HuH-7 (cell line): ENCODE measurements at regions not wholly inside any gene's neighbourhood (a gene's known extent, or its start where the extent isn't known, plus 50 kb on each side); places are given as distances from the start of the nearest gene placed in this dataset.
"Not testable (repeated sequence)": the region's sequence is repeated elsewhere in the genome, so short reads cannot be mapped to it uniquely, and the experiment has no call there.

Experiments
- DNase-seq: peaks from one replicate; pipeline ENCODE4 v3.0.0; 2011; ENCODE audit warnings: low spot score

DNA sequence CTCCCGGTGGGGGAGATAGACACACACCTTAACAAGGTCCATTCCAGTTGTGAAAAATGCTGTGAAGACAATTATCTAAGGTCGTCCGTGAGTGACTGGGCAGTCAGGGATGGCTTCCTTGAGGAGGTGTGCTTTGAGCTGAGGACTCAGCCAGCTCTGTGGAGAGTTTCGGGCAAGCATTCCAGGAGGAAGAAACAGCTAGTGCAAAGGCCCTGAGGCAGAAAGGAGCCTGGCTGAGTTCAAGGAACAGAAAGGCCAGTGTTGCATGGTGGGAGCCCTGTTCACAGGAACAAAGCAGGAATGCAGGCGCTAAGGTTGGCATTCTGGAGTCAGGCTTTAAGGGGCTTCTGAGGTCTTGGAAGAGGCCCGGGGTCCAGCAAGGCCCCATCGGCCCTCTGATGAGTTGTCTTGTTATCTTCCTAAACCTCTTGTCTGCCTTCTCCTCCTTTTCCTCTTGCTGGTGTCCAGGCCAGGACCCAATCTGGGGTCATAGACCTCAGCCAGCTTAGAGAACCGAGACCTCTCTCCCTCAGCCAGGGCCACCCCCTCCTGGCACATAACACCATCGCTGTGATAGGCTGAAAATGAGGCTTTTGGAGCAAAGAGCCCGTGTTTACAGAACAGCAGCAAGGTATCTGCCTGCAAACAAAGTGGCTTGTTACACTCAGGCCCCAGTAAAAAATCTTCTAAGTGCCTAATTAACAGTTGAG is 270.2 kb upstream of the MVB12B start:
- DNase-seq: no peak

DNA sequence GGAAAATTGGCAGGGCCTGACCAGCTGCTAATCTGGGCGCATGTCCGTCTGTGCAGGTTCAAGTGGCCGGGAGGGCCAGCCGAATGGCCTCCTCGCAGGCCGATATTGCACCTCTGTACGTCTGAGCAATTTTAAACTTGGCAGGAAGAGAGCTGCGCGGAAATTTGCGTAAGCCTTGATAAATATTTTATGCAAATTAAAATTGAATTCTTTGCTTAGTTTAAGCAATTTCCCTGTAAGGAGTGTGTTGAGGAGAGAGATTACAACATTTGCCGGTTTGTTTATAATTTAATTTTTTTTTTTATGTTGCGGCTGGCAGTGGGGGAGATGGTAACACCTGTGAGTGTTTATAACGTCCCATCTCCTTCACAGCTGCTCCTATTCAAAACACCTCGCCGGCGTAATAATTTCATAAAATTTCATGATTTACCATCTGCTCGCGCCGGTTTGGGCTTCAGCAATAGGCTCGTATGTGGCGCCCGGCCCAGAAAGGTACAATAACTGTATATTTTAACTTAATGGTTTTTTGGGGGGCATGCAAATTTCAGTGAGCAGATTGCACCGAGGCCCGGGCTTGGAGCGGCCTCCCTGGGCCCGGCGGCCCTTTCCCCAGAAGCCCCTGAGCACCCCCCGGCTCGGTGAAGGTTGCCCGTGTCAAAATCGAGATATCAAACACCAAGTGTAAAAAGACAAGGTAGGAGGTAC is 269.4 kb upstream of the MVB12B start:
- DNase-seq: no peak

DNA sequence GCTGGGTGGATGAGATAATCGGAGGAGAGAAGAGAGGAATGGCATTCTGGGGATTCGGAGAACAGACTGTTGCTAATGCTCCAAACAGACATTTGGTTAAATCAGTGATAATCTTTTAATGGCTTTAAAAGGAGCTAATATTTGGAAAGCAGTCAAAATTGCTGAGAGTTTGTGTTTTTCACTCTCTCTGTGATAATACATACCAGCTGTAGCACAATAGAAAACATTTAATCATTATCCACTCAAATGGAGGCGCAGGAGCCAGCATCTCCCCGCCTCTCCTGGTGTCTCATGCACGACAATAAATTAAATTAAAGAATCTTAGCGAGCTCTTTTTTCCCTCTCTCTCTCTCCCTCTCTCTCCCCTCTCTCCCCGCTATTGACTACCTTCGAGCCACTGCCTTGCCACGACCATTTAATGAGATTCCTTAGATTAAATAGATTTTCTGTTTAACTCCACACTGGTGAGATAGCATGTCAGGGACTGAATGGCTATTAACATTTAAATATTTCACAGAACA is 268.6 kb upstream of the MVB12B start:
- no peak for DNase-seq

DNA sequence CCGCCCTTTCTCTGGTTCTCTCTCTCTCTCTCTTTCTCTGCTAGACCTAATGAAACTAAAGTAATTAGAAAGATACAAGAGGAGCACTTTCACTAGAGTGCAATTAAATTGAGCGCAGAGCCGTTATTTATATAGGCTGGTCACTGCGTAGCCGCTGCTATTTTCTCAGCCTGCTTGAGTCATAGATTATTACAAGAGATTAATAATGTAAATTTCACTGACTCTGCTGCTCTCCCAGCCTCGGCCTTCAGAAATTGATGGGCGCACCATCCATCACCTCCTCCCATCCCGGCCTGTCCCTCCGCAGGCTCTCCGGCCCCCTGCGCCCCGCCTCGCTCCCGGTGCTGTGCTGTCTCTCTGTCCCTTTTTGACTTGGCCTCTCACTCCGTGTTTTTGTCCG is 268.0 kb upstream of the MVB12B start:
- no peak for DNase-seq

DNA sequence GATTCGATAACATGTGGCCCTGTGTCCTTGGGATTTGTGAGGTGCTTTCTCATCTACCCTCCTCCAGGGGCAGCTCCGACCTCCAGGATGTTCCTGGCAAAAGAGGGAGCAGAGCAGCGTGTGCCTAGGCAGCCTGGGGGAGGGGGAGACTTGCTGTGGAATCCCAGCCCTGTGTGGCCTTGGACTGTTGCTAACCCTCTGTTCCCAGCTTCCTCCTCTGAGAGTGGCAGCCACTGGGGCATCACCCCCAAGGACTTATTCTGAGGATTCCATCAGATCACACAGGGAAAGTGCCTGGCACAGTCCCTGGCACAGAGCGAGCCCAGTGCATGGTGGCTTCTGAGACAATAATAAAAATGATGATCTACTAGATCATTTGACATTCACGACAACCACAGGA is 265.1 kb upstream of the MVB12B start:
- no peak for DNase-seq

DNA sequence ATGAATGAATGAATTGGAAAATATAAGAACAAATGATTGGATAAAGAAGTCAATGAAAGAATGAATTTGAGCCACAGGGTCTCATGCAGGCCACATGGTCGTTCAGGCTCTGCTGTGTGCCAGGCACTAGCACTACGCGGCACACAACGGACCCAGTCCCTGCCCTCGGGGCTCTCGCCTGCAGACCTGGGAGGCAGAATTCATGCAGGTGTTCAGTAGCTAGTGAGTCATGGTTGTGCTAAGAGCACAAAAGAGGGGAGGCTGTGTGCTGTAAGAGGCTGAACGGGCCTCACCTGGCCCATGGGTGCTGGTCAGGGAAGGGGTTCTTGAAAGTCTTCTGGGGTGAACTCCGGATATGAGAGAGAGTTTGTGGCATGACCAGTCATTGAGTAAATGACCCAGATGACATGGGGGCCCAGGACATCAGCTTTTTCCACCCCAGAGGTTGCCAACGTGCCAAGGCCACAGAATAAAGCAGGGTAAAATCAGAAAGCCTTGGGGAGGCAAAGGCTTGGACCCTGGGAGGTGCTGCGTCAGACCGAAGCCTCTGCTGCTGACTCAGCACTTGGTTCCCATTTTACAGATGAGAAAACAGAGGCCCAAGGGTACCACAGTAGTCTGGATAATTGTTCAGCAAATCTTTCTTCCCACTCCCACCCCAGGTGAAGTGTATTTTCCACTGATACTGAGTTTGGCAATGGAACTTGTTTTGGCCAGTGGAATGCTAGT is 264.3 kb upstream of the MVB12B start:
- DNase-seq: no peak

DNA sequence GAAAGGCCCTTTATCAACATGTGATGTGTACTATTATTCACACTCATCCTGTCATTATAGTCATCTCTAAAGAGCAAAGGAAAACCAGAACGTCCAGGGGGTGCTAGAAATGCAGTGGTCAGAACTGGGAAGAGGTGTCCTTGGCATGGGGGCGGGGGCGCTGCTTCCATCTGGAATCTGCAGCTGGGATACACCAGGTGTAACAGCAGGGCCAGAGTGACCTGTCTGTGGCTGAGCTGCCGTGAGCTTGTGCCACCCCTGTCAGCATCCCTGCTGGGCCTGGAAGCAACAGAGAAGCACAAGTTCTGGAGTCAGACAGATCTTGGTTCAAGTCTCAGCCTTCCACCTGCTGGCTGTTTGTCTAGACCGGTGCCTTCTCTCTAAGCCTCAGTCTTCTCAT is 263.3 kb upstream of the MVB12B start:
- no peak for DNase-seq

DNA sequence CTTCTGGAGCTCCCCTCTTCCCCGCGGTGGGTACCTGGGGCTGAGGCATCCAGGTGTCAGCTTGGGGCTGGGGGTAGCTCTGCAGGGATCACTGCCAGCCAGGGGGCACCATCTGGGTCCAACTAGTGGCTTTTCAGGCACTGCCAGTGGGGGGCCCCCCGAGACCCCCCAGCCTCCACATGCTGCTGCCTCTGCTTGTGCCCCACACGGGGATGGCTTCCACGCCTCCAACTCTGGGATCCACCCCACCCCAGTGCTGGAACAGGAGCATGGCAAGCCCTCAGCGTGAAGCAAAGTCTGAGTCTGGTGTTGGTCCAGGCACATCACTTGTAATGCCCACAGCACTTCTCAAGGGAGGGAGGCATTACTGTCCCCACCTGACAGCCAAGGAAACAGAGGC is 260.5 kb upstream of the MVB12B start:
- no peak for DNase-seq

DNA sequence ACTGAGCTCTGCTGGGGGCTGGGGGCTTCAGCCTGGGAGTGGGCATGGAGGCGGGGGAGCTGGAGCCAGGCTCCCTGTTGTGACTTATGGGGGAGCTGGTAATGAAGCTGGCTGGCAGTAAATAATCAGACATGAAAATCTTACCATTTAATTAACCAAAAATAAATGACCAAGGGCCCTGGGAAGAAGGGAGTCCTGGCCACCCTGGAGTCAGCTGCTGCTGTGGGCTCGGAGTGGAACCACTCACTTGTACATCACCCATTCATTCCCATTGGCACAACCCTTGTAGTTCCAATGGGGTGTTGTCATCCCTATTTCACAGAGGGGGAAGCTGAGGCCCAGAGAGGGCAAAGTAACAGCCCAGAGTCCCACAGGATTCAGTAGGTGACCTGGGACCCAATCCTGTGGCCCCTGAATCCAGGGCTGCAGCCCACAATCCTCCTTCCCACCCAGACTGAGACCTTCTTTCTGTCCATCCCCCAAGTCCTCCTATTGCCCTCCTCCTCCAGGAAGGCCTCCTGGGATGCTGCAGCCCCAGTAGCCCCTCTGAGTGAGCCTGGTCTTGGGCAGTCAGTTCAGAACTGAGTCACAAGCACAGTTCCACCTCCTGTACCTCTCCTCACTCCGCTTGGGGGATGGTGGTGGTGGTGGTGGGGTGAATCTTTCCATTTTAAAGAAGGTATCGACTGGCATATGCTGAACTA is 259.4 kb upstream of the MVB12B start:
- DNase-seq: no peak

DNA sequence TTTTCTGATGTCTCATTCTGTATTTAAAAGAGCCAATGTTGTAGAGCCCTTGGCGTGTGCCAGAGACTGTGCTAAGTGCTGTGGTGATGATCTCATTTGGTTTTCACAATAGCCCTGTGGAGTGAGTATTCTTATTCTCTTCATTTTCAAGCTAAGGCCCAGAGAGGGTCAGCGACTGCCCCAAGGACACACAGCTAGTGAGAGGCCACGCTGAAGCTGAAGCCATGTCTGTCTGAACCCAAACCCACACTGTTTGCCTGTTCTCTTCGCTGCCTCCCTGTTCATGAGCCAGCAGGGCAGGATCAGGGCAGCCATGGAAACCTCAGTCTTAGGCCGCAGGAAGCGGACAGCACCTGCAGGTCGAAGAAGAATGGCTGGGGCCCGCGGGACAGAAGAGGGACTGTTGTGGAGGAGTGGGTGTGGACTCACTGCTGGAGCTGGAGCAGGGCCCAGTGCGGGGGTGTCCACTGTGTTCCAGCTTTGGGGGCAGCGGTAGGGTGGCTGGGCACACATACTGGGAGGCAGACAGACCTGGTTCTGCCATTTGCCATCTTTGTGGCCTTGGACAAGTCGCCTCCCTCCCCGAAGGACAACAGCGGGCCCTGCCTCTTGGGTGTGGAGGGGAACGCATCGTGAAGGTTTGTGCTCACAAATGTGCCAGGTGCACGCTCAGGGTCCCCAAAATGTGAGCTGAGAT is 257.9 kb upstream of the MVB12B start:
- no peak for DNase-seq

DNA sequence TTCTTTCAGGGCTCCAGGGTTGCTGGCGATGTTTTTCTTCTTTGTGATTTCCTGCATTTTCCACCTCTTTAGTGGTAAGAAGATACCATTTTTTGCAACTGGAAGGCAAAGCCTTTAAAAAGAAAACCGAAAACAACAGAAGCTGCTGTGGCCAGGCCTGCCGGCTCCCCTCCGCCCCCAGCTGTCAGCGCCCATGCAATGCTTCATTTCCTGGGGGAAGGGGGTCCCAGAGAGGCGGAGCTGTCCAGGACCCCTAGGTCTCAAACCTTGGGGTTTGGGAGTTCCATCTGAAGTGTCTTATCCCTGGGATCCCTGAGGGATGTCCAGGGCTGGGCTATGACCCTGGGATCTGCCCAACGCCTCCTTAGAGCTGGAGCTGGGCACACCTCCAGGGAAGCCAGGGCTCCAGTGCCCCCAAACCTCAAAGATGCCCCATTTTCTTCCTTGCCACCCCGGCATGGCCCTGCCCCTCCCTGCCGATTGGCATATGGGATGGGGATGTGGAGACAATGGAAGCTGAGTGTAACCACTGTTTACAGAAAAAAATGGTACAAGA is 257.2 kb upstream of the MVB12B start:
- DNase-seq: no peak

DNA sequence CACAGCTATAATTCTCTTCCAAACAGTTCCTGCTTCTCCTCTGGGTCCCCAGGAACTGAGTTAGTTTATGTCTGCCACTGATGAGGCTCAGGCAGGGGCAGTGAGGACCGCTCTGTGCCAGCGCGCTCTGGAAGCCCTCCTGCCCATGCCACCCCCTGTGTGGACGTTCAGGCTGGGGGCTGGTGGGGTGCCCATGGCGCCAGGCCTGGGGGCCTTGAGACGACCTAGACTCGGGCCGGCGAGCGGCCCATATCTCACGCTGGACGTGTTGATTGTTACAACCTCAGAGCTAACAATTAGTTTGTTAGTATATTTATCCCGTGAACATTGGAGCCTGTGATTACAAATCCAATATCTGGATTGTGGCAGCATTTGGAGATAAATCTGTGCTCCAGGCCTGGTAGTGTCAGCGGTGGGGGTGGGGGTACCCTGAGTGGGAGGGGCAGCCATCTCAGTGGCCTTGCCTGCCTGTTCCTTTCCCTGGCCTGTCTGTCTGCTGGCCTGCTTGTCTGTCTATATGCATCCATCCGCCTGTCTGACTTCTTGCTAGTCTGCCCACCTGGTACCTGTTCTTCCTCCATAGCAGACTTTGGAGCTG is 256.5 kb upstream of the MVB12B start:
- DNase-seq: no peak

DNA sequence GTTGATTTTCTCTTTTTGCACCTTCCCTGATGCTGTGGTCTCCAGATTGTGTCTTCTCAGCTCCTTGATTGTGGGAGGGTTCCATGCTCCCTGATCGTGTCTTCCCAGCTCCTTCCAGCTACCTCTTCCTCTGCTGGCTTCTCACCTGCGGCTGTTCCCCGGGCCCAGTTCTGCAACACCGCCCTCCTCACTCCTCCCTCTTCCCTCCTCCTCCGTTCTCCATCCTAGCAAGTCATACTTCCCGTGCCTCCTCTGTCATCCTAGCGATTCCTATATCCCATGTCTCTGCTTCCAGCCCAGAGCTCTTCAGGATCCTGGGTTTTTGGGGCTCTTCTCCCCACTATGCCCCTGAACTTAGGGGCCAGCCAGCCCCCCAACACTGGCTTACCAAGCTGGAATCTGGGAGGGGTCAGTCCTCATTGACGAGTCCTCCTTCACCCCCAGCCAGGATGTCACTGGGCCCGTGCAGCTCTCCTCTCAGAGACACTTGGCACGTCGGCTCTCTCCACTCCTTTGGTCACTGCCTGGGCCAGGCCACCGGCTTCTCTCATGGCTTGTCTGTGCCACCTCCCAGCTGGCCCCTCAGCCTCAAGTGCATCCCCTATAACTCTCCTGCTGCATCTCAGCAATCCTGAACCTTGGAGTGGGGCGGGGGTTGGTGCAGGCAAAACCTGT is 255.4 kb upstream of the MVB12B start:
- no peak for DNase-seq

DNA sequence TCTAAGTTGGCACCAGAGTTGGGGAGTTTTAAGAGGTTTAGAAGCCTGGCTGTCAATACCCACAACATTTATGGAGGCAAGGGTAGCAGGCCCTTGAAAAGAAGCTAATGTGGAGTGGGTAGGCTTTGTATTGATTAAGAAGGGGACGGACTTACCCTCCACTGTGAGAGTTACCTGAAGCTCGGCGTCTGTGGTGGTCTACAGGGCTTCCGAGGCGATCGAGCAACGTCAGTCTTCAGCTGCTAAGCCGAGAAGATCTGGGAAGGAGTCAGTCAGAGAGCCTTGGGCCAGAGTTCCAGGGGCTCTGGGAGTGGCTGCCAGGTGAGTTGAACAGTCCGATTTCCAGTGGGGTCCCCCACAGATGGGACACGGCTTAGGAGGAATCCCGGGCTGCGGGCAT is 249.0 kb upstream of the MVB12B start:
- DNase-seq: not testable (repeated sequence)

DNA sequence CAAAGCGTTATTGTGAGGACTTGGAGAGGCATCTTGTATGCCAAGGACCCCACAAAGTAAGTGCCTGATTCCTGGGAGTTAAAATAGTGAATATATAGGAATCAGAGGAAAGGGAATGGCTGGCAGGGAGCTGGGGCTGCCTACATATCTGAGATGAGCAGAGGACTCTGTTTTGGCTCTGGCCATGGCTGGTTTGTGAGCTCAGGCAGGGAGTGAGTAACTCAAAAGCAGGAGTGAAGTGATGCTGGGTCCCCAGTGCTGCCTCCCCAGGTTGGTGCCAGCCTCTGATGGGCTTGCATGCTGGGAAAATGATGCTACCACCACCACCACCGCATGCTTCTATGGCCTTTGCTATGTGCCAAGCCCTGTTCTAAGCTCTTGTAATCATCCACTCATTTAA is 246.0 kb upstream of the MVB12B start:
- no peak for DNase-seq

DNA sequence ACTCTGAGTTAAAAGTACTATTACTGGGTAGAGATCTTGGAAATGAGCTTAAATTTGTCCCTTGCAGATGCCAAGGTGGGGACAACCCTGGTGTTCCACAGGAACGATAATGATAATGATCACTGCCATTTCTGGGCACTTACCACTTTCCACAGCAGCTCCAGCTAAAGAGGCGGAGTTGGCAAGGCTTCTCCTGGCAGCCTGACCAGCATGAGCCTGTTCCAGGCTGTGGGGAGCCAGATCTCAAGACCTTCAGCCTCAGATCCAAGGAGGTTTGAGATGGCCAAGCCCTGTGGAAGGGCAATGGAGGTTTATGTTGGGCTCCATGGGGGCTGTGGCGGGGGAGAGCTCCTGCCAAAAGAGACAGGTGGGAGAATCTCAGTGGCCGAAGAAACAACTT is 244.9 kb upstream of the MVB12B start:
- no peak for DNase-seq

DNA sequence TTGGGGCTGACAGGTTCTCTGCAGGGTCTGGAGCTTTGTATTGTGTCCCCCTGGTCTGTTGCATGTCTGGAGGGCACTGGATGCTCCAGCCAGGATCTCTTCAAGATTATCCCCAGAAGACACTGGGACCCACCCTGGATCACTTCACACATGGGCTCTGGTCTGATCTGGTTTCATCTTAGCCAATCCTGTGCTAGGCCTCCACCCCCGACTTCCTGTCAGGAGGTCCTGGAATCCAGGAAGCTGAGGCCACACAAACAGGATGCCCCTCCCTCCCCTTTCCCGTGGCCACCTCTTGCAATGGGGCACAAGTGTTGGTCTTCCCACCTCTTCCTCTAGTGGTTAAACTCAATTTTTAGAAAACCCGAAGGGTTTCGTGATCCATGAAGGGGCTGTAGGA is 242.6 kb upstream of the MVB12B start:
- no peak for DNase-seq

DNA sequence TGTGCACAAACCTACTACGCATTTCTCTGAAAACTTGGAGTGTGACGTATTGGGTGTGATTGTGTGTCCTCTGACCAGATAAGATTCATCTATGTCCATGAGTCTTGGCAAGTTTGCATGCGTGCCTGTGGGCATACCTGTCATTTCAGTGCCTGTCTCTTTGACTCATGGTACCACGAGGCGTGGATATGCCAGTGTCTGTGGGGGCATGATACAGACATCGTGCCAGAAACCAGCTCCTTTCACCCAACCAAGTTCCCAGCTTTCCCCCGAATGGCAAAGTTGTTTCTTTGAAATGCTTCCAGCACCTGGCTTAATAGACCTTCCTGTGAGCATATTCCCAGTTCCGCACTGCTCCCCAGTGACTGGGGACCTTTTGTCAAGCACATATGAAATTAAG is 241.9 kb upstream of the MVB12B start:
- DNase-seq: no peak

DNA sequence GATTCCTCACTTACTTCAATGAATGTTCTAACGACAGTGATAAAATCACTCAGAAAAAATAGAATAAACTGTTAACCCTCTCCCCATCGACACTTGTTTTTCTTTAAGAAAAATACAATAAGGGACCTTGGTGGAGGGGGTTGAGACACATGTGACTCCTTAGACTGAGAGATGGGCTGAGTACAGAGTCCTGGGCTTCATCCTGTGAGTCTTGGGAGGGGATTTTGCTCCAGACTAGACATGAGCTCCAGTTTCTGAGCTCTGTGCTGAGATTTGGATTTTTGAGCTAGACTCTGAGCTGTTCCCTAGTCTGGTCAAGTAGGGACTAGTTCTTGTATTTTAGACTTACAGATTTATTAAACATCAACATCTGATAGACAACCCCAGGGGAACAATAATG is 241.5 kb upstream of the MVB12B start:
- DNase-seq: no peak

DNA sequence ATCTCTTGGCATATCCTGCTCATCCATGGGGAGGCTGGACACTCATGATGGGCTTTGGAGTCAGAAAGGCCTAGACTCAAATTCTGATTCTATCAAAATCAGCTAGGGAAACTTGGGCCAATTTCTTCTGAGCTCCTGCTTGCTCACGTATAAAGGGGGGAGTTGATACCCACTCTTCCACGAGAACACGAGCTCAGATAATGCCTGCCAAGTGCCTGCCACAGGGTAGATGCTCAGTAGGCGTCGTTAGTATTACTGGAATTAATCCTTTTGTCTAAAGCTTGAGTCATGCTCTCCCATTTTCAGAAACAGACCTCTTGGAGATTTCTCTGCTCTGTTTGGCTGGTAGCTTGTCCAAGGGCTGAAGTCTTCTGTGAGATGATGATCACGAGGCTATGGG is 238.3 kb upstream of the MVB12B start:
- no peak for DNase-seq

DNA sequence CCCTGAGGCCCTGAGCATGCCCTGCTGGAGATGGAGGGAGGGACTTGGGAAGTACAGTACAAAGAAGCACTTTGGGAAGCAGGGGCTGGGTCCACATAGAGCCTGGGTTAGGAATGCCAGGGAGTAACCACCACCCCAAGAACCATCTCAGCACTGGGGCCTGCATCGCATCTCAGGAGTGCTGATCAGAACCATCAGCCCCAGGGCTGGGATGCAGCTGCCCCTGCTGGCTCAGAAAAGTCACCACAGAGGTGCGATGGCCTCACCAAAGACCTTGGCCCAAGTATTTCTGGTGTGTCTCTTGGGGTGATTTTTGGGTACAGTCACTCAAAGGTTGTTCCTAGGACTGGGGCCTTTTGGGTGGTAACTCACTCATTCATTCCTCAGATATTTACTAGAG is 236.8 kb upstream of the MVB12B start:
- DNase-seq: no peak
